MCF 10A (cell line): ENCODE measurements at regions not wholly inside any gene's neighbourhood (a gene's known extent, or its start where the extent isn't known, plus 50 kb on each side); places are given as distances from the start of the nearest gene placed in this dataset.

Source experiments
- BruUV-seq: library from RNA; stranded (reverse); fragments of 400-500 nt; replicated peaks from 2 replicates; lab custom pipeline; 2021; lab: Mats Ljungman, UMichigan
- CTCF ChIA-PET: fragments of 300-600 bp; sonication (Branson Sonifier 250); formaldehyde crosslinking; extraction: SDS; loops from one replicate; lab custom pipeline; 2021; ENCODE audit warnings: antibody characterized with exemption, inconsistent platforms; lab: Yijun Ruan, JAX
- POLR2A ChIA-PET: fragments of 300-600, 350-650 bp; sonication (Branson Sonifier 250); formaldehyde crosslinking; extraction: SDS; loops from one replicate; lab custom pipeline; 2020; ENCODE audit warnings: antibody characterized with exemption, inconsistent platforms; lab: Yijun Ruan, JAX
- DNase-seq: peaks from one replicate; pipeline ENCODE4 v3.0.0-alpha.2; 2018; ENCODE audit not compliant: unreplicated experiment
- H3K27ac Mint-ChIP-seq: one replicate; pipeline ENCODE4 v1.8.0; 2022; ENCODE audit warnings: mild to moderate bottlenecking, low read depth, mixed read lengths; ENCODE audit not compliant: unreplicated experiment
- H3K27me3 Mint-ChIP-seq: one replicate; pipeline ENCODE4 v1.8.0; 2022; ENCODE audit warnings: mixed read lengths; ENCODE audit not compliant: insufficient read depth, unreplicated experiment
- H3K36me3 Mint-ChIP-seq: one replicate; pipeline ENCODE4 v1.8.0; 2022; ENCODE audit warnings: mild to moderate bottlenecking, moderate library complexity, mixed read lengths; ENCODE audit not compliant: insufficient read depth, unreplicated experiment
- H3K4me1 Mint-ChIP-seq: one replicate; pipeline ENCODE4 v1.8.0; 2022; ENCODE audit warnings: mixed read lengths; ENCODE audit not compliant: insufficient read depth, unreplicated experiment
- H3K4me3 Mint-ChIP-seq: one replicate; pipeline ENCODE4 v1.8.0; 2022; ENCODE audit warnings: mild to moderate bottlenecking, moderate library complexity, mixed read lengths; ENCODE audit not compliant: unreplicated experiment
- H3K9me3 Mint-ChIP-seq: one replicate; pipeline ENCODE4 v1.8.0; 2022; ENCODE audit warnings: mixed read lengths; ENCODE audit not compliant: unreplicated experiment
- intact Hi-C: fragments of 100-400 bp; cut with micrococcal nuclease; formaldehyde crosslinking; loops from 2 replicates; pipeline ENCODE4 v1.14.1; 2022
- TF ChIP-seq, protein P1 (sequence below): fragments of 200-600 bp; IDR thresholded peaks from one replicate; pipeline ENCODE4 v1.8.0; 2022; ENCODE audit warnings: antibody characterized with exemption, mild to moderate bottlenecking; ENCODE audit not compliant: unreplicated experiment

GRCh38 chr5:8081179-8081578, 212.2 kb downstream of the MTRR start:
- Mint-ChIP-seq H3K27ac (no peak overlapping the region), H3K9me3 (peaks cover 5% of the 10 kb centered on the region), H3K36me3 (no peaks in the 10 kb centered on the region), H3K4me1 (no peaks in the 10 kb centered on the region), H3K27me3 (no peaks in the 10 kb centered on the region), H3K4me3 (no peak overlapping the region)
- intact Hi-C loops: no loop called here
- ChIA-PET CTCF (interaction anchor here (0.6 kb wide), 1 partner anchor 1123 kb away, joined by 3 read pairs; no protein-coding TSS in a partner anchor), POLR2A (interaction anchor here (0.6 kb wide), 1 partner anchor 9 kb away, joined by 4 read pairs; no protein-coding TSS in a partner anchor)
- TF ChIP-seq, protein P1, sequence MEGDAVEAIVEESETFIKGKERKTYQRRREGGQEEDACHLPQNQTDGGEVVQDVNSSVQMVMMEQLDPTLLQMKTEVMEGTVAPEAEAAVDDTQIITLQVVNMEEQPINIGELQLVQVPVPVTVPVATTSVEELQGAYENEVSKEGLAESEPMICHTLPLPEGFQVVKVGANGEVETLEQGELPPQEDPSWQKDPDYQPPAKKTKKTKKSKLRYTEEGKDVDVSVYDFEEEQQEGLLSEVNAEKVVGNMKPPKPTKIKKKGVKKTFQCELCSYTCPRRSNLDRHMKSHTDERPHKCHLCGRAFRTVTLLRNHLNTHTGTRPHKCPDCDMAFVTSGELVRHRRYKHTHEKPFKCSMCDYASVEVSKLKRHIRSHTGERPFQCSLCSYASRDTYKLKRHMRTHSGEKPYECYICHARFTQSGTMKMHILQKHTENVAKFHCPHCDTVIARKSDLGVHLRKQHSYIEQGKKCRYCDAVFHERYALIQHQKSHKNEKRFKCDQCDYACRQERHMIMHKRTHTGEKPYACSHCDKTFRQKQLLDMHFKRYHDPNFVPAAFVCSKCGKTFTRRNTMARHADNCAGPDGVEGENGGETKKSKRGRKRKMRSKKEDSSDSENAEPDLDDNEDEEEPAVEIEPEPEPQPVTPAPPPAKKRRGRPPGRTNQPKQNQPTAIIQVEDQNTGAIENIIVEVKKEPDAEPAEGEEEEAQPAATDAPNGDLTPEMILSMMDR: no peak
- no peak for DNase-seq
- no TSS peak for BruUV-seq

GRCh38 chr5:8093669-8094068, 224.7 kb downstream of the MTRR start:
- Mint-ChIP-seq H3K4me3 (no peak overlapping the region), H3K4me1 (no peaks in the 10 kb centered on the region), H3K9me3 (peaks cover 10% of the 10 kb centered on the region), H3K27me3 (no peaks in the 10 kb centered on the region), H3K27ac (no peak overlapping the region), H3K36me3 (no peaks in the 10 kb centered on the region)
- TF ChIP-seq, protein P1: no peak
- ChIA-PET POLR2A (no interaction called here), CTCF (interaction anchor here (0.6 to 0.8 kb wide), 2 partner anchors 138 to 271 kb away, joined by 3 to 4 read pairs; no protein-coding TSS in a partner anchor)
- BruUV-seq: no TSS peak
- no peak for DNase-seq
- intact Hi-C loops: no loop called here

- Mint-ChIP-seq H3K27me3 (no peaks in the 10 kb centered on the region), H3K4me1 (no peaks in the 10 kb centered on the region), H3K4me3 (no peak overlapping the region), H3K36me3 (no peaks in the 10 kb centered on the region), H3K27ac (no peak overlapping the region), H3K9me3 (peaks cover 10% of the 10 kb centered on the region)
- TF ChIP-seq, protein P1: no peak
- no peak for DNase-seq
- CTCF ChIA-PET: no interaction called here
- intact Hi-C loops: no loop called here
- no TSS peak for BruUV-seq
- POLR2A ChIA-PET: no interaction called here
These were observed 225.4 kb downstream of the MTRR start for GRCh38 chr5:8094304-8094703.

DNA sequence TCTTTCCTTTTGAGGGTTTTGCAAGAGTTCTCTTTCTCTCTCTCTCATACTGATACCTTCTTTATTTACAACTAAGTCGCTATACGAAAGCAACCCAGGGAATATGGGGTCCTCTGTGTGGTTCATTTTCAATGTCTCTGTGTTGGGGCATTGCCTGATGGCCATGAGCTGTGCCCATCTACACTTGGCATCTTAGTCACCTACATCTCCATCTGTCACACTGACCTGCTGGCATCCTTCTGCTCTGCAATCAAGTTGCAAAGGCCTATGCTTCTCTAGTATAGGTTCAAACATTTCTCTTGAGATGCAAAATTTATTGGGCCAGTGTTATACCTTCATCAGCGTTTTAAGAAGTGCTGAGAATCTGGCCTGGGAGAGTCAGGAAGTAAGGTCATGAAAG, 228.2 kb downstream of the MTRR start:
- POLR2A ChIA-PET: no interaction called here
- no peak overlapping the region for H3K4me3 Mint-ChIP-seq
- H3K9me3 Mint-ChIP-seq: peaks cover 1% of the 10 kb centered on the region
- no peaks in the 10 kb centered on the region for H3K4me1 Mint-ChIP-seq
- intact Hi-C loops: no loop called here
- no peaks in the 10 kb centered on the region for H3K36me3 Mint-ChIP-seq
- no peak for DNase-seq
- no TSS peak for BruUV-seq
- no peak overlapping the region for H3K27ac Mint-ChIP-seq
- no peaks in the 10 kb centered on the region for H3K27me3 Mint-ChIP-seq
- TF ChIP-seq, protein P1: no peak
- CTCF ChIA-PET: no interaction called here
